GM12892 (cell line): ENCODE measurements at regions not wholly inside any gene's neighbourhood (a gene's known extent, or its start where the extent isn't known, plus 50 kb on each side); places are given as distances from the start of the nearest gene placed in this dataset.

Source experiments
- POLR2A ChIP-seq: IDR thresholded peaks from 2 replicates; pipeline ENCODE4 v1.6.1; 2011; ENCODE audit warnings: low read depth, low read length, control low read depth
- POLR2AphosphoS5 ChIP-seq: IDR thresholded peaks from 2 replicates; pipeline ENCODE4 v1.6.1; 2011; ENCODE audit warnings: low read depth, low read length, control low read depth

DNA sequence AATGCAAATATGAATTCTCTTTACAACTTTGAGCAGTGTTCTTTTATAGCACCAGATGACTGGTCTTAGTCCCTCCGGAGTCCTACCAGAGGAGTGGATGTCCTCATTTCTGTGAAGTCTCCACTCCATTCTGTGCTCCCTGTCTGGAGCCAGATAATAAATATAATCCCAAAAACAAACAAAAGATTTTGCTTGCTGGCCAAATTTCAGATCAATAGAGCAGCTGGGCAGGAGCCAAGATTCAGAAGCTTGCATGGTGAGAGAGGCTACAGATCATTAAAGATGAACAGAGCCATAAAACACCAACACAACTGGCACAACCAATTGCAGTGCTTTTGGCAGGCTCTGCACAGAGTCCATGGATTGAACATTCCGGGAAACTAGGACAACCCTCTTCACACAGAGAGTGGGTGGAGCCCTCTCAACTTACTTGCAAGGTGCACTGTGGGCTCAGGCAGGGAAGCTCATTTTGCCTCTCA is 231.5 kb upstream of the SNX7 start:
- TF ChIP-seq POLR2A (no peak), POLR2AphosphoS5 (no peak)
